22Rv1 (cell line): ENCODE measurements at regions not wholly inside any gene's neighbourhood (a gene's known extent, or its start where the extent isn't known, plus 50 kb on each side); places are given as distances from the start of the nearest gene placed in this dataset.

Experiments used
- H3K27ac ChIP-seq: fragments of 450-650 bp; 2 replicates; pipeline ENCODE4 v1.5.1; 2017
- CTCF ChIP-seq: fragments of 450-650 bp; IDR thresholded peaks from 2 replicates; pipeline ENCODE4 v1.5.1; 2017; ENCODE audit warnings: mild to moderate bottlenecking
- ZFX ChIP-seq: fragments of 450-650 bp; IDR thresholded peaks from 2 replicates; pipeline ENCODE4 v1.6.1; 2017; ENCODE audit warnings: antibody characterized with exemption, borderline replicate concordance

GRCh38 chr2:515441-516127 is 161.6 kb downstream of the TMEM18 start:
- TF ChIP-seq ZFX (no peak), CTCF (no peak)

GRCh38 chr2:513981-514706 is 163.1 kb downstream of the TMEM18 start:
- H3K27ac ChIP-seq, result no peak overlapping the region
- TF ChIP-seq ZFX (no peak), CTCF (no peak)

More at GRCh38 chr2:515441-516127, 161.6 kb downstream of the TMEM18 start:
- no peak overlapping the region for H3K27ac ChIP-seq

- no peak overlapping the region for H3K27ac ChIP-seq
- no peak for TF ChIP-seq CTCF
- TF ChIP-seq ZFX, result no peak
These were observed 166.4 kb downstream of the TMEM18 start for GRCh38 chr2:510839-511238.

- no peak for TF ChIP-seq ZFX
- TF ChIP-seq CTCF, result no peak
- no peak overlapping the region for H3K27ac ChIP-seq
These were observed 167.3 kb downstream of the TMEM18 start for GRCh38 chr2:509888-510287.

GRCh38 chr2:508121-508520 is 169.1 kb downstream of the TMEM18 start:
- H3K27ac ChIP-seq, result no peak overlapping the region
- TF ChIP-seq ZFX (no peak), CTCF (no peak)

GRCh38 chr2:506866-507265 is 170.3 kb downstream of the TMEM18 start:
- H3K27ac ChIP-seq, result no peak overlapping the region
- no peak for TF ChIP-seq CTCF
- no peak for TF ChIP-seq ZFX

- TF ChIP-seq ZFX (no peak), CTCF (no peak)
- no peak overlapping the region for H3K27ac ChIP-seq
These were observed 170.8 kb downstream of the TMEM18 start for GRCh38 chr2:506451-506850.
